Ammon's horn (tissue), 1 donor: ENCODE measurements at regions not wholly inside any gene's neighbourhood (a gene's known extent, or its start where the extent isn't known, plus 50 kb on each side); places are given as distances from the start of the nearest gene placed in this dataset.
A peak's percentile ranks its signal among the peaks of the same experiment; 100 is the strongest.

Experiments
- DNase-seq: peaks from one replicate; pipeline ENCODE4 v3.0.0-alpha.2; 2016; ENCODE audit warnings: low spot score

- no peak for DNase-seq
These were observed 961.4 kb downstream of the DSC3 start for GRCh38 chr18:30081122-30081521.

- DNase-seq = no peak
These were observed 969.7 kb downstream of the DSC3 start for GRCh38 chr18:30072609-30073385.

GRCh38 chr18:30066288-30066687 lies 976.3 kb downstream of the DSC3 start:
- no peak for DNase-seq

- no peak for DNase-seq
These were observed 985.1 kb downstream of the DSC3 start for GRCh38 chr18:30057398-30057797.

- DNase-seq = no peak
These were observed 986.0 kb downstream of the DSC3 start for GRCh38 chr18:30056528-30056927.

- DNase-seq = no peak
These were observed 998.0 kb downstream of the DSC3 start for GRCh38 chr18:30044496-30044895.

- DNase-seq = no peak
These were observed 1003.3 kb downstream of the DSC3 start for GRCh38 chr18:30039201-30039600.

GRCh38 chr18:30034818-30035217 lies 1007.7 kb downstream of the DSC3 start:
- no peak for DNase-seq

- DNase-seq = no peak
These were observed 1026.4 kb downstream of the DSC3 start for GRCh38 chr18:30016179-30016578.

GRCh38 chr18:30004965-30005364 lies 1037.6 kb downstream of the DSC3 start:
- DNase-seq = no peak

GRCh38 chr18:29982218-29982617 lies 1060.3 kb downstream of the DSC3 start:
- no peak for DNase-seq

- DNase-seq = no peak
These were observed 1062.7 kb downstream of the DSC3 start for GRCh38 chr18:29979881-29980280.

- no peak for DNase-seq
These were observed 1072.7 kb downstream of the DSC3 start for GRCh38 chr18:29969876-29970275.

GRCh38 chr18:29962579-29962978 lies 1080.0 kb downstream of the DSC3 start:
- DNase-seq = no peak

GRCh38 chr18:29960539-29960938 lies 1082.0 kb downstream of the DSC3 start:
- no peak for DNase-seq

- DNase-seq = no peak
These were observed 1112.3 kb downstream of the DSC3 start for GRCh38 chr18:29930231-29930630.

- peak; percentile 56 for DNase-seq
These were observed 1114.5 kb downstream of the DSC3 start for GRCh38 chr18:29928081-29928480.

GRCh38 chr18:29925566-29925965 lies 1117.0 kb downstream of the DSC3 start:
- DNase-seq = no peak

- DNase-seq = no peak
These were observed 1130.2 kb downstream of the DSC3 start for GRCh38 chr18:29912351-29912750.

- DNase-seq = no peak
These were observed 1149.5 kb downstream of the DSC3 start for GRCh38 chr18:29892960-29893558.

- DNase-seq = no peak
These were observed 1159.4 kb downstream of the DSC3 start for GRCh38 chr18:29883114-29883513.

- DNase-seq = no peak
These were observed 1159.9 kb downstream of the DSC3 start for GRCh38 chr18:29882620-29883019.

GRCh38 chr18:29879763-29880162 lies 1162.8 kb downstream of the DSC3 start:
- no peak for DNase-seq
